Lung (tissue), 11 donors: ENCODE measurements at regions not wholly inside any gene's neighbourhood (a gene's known extent, or its start where the extent isn't known, plus 50 kb on each side); places are given as distances from the start of the nearest gene placed in this dataset.

Experiments
- ATAC-seq: fragments of 200-7000 bp; cut with Tn5 transposase; one replicate; pipeline ENCODE4 v1.9.1; 2020; ENCODE audit warnings: moderate number of reproducible peaks; ENCODE audit not compliant: insufficient read depth, low FRiP score
- DNase-seq, 3 donors: peaks; one replicate each; pipeline ENCODE4 v3.0.0-alpha.2; 2013 to 2017
- H3K27ac ChIP-seq, 2 donors: one replicate each; pipeline ENCODE4 v1.5.1; 2013; ENCODE audit warnings: mild to moderate bottlenecking in 2 of 2, moderate library complexity in 2 of 2, control low read depth in 1 of 2, inconsistent platforms in 1 of 2, low read depth in 1 of 2, low read length in 1 of 2
- H3K27me3 ChIP-seq, 3 donors: one replicate each; pipeline ENCODE4 v1.5.1; 2013; ENCODE audit warnings: low read length in 2 of 3; ENCODE audit not compliant: control insufficient read depth in 3 of 3, insufficient read depth in 3 of 3
- H3K36me3 ChIP-seq, 4 donors: one replicate each; pipeline ENCODE4 v1.5.1; 2013; ENCODE audit warnings: low read length in 4 of 4, mild to moderate bottlenecking in 1 of 4, moderate library complexity in 1 of 4; ENCODE audit not compliant: control insufficient read depth in 4 of 4, insufficient read depth in 4 of 4
- H3K4me1 ChIP-seq, 5 donors: one replicate each; pipeline ENCODE4 v1.5.1; 2013; ENCODE audit warnings: low read length in 5 of 5, mild to moderate bottlenecking in 2 of 5, moderate library complexity in 1 of 5; ENCODE audit not compliant: control insufficient read depth in 5 of 5, insufficient read depth in 5 of 5
- H3K4me3 ChIP-seq: one replicate; pipeline ENCODE4 v1.5.1; 2013; ENCODE audit warnings: mild to moderate bottlenecking, control low read depth, moderate library complexity
- H3K9ac ChIP-seq, 2 donors: one replicate each; pipeline ENCODE4 v1.5.1; 2013; ENCODE audit warnings: low read length in 2 of 2, control low read depth in 1 of 2; ENCODE audit not compliant: insufficient read depth in 1 of 2
- H3K9me3 ChIP-seq, 4 donors: one replicate each; pipeline ENCODE4 v1.5.1; 2013; ENCODE audit warnings: low read length in 3 of 4, mild to moderate bottlenecking in 1 of 4, moderate library complexity in 1 of 4; ENCODE audit not compliant: control insufficient read depth in 4 of 4, insufficient read depth in 3 of 4
- CTCF ChIP-seq: IDR thresholded peaks from 2 replicates; pipeline ENCODE4 v1.5.1; 2012; ENCODE audit warnings: mild to moderate bottlenecking; ENCODE audit errors: control extremely low read depth, extremely low read depth
- WGBS, 2 donors: extraction: QIAGEN DNeasy Blood & Tissue Kit; methylation state at CpG; one replicate each; pipeline ENCODE4 v1.1.7; 2013; 5-methylcytosine and 5-hydroxymethylcytosine counted together
- donor health status: control.
- donor health status: control.
- donor health status: Bipolar disorder and iron deficiency.
- donor health status: healthy.
- donor health status: DM: yes; HTN: yes; CAD: no.

- TF ChIP-seq CTCF = no peak
- Histone ChIP-seq H3K4me3 (no peak overlapping the region), H3K36me3 (no peaks in the 10 kb centered on the region), H3K27ac (no peak overlapping the region), H3K9ac (no peak overlapping the region), H3K4me1 (no peaks in the 10 kb centered on the region), H3K27me3 (no peaks in the 10 kb centered on the region), H3K9me3 (peaks cover 0 to 2% (median 0%) of the 10 kb centered on the region in 4 donors)
- WGBS, 2 donors = 87 to 94% methylated on average over 3 of the region's 3 CpGs
- no peak for ATAC-seq
- no peak for DNase-seq
Measured at GRCh38 chr4:95957759-95958158, 117.9 kb downstream of the PDHA2 start.

- WGBS, 2 donors = 92 to 96% methylated on average over 2 of the region's 2 CpGs
Measured at GRCh38 chr4:95959182-95959581, 119.3 kb downstream of the PDHA2 start.

GRCh38 chr4:95959633-95960032, 119.7 kb downstream of the PDHA2 start:
- no peak for DNase-seq
- Histone ChIP-seq H3K27ac (no peak overlapping the region), H3K9ac (no peak overlapping the region), H3K4me3 (no peak overlapping the region), H3K4me1 (no peaks in the 10 kb centered on the region), H3K36me3 (no peaks in the 10 kb centered on the region), H3K9me3 (peaks cover 0 to 3% (median 0%) of the 10 kb centered on the region in 4 donors), H3K27me3 (no peaks in the 10 kb centered on the region)
- WGBS, 2 donors = 82 to 83% methylated on average over 2 of the region's 2 CpGs
- ATAC-seq = no peak
- TF ChIP-seq CTCF = no peak

More at GRCh38 chr4:95959182-95959581, 119.3 kb downstream of the PDHA2 start:
- ATAC-seq (no peak), DNase-seq (no peak)
- no peak for TF ChIP-seq CTCF
- H3K36me3 ChIP-seq = no peaks in the 10 kb centered on the region
- H3K27me3 ChIP-seq = no peaks in the 10 kb centered on the region
- no peak overlapping the region for H3K9ac ChIP-seq
- H3K4me1 ChIP-seq = no peaks in the 10 kb centered on the region
- H3K4me3 ChIP-seq = no peak overlapping the region
- H3K27ac ChIP-seq = no peak overlapping the region
- peaks cover 0 to under 1% (median 0%) of the 10 kb centered on the region in 4 donors for H3K9me3 ChIP-seq

GRCh38 chr4:95963456-95963855, 123.6 kb downstream of the PDHA2 start:
- H3K4me3 ChIP-seq = no peak overlapping the region
- no peaks in the 10 kb centered on the region for H3K36me3 ChIP-seq
- no peak overlapping the region for H3K27ac ChIP-seq
- no peak for ATAC-seq
- no peaks in the 10 kb centered on the region for H3K27me3 ChIP-seq
- no peak for TF ChIP-seq CTCF
- DNase-seq = no peak
- 55 to 70% methylated on average over 3 of the region's 3 CpGs for WGBS, 2 donors
- H3K9me3 ChIP-seq = peaks cover 0 to 3% (median 0%) of the 10 kb centered on the region in 4 donors
- no peaks in the 10 kb centered on the region for H3K4me1 ChIP-seq
- no peak overlapping the region for H3K9ac ChIP-seq
